Embryonic facial prominence (tissue), 1 donor: ENCODE measurements at regions not wholly inside any gene's neighbourhood (a gene's known extent, or its start where the extent isn't known, plus 50 kb on each side); places are given as distances from the start of the nearest gene placed in this dataset.
"Not testable (repeated sequence)": the region's sequence is repeated elsewhere in the genome, so short reads cannot be mapped to it uniquely, and the experiment has no call there.

Experiments used
- DNase-seq: peaks from one replicate; pipeline ENCODE4 v3.0.0-alpha.2; 2016; ENCODE audit errors: extremely low spot score

- DNase-seq = no peak
Measured at GRCh38 chr11:116046127-116046526, 541.9 kb upstream of the CADM1 start.

- no peak for DNase-seq
Measured at GRCh38 chr11:116044941-116045340, 540.7 kb upstream of the CADM1 start.

- no peak for DNase-seq
Measured at GRCh38 chr11:116044520-116044919, 540.3 kb upstream of the CADM1 start.

GRCh38 chr11:116043857-116044256 is 539.6 kb upstream of the CADM1 start:
- DNase-seq = no peak

- DNase-seq = not testable (repeated sequence)
Measured at GRCh38 chr11:116043059-116043458, 538.8 kb upstream of the CADM1 start.

GRCh38 chr11:116042146-116042545 is 537.9 kb upstream of the CADM1 start:
- no peak for DNase-seq

- no peak for DNase-seq
Measured at GRCh38 chr11:116037861-116038260, 533.6 kb upstream of the CADM1 start.

- no peak for DNase-seq
Measured at GRCh38 chr11:116035977-116036376, 531.8 kb upstream of the CADM1 start.

- DNase-seq = no peak
Measured at GRCh38 chr11:116033931-116034553, 529.8 kb upstream of the CADM1 start.

- DNase-seq = no peak
Measured at GRCh38 chr11:116030697-116031331, 526.6 kb upstream of the CADM1 start.

GRCh38 chr11:116028506-116028905 is 524.3 kb upstream of the CADM1 start:
- DNase-seq = not testable (repeated sequence)

- no peak for DNase-seq
Measured at GRCh38 chr11:115999437-115999836, 495.2 kb upstream of the CADM1 start.

GRCh38 chr11:115996808-115997188 is 492.6 kb upstream of the CADM1 start:
- DNase-seq = no peak

- no peak for DNase-seq
Measured at GRCh38 chr11:115996125-115996807, 492.1 kb upstream of the CADM1 start.

- no peak for DNase-seq
Measured at GRCh38 chr11:115993590-115993989, 489.4 kb upstream of the CADM1 start.

- no peak for DNase-seq
Measured at GRCh38 chr11:115990004-115990447, 485.8 kb upstream of the CADM1 start.

GRCh38 chr11:115985896-115986295 is 481.7 kb upstream of the CADM1 start:
- no peak for DNase-seq

GRCh38 chr11:115984228-115984627 is 480.0 kb upstream of the CADM1 start:
- DNase-seq = no peak

GRCh38 chr11:115982666-115983065 is 478.5 kb upstream of the CADM1 start:
- DNase-seq = no peak

- no peak for DNase-seq
Measured at GRCh38 chr11:115981814-115982471, 477.7 kb upstream of the CADM1 start.

- no peak for DNase-seq
Measured at GRCh38 chr11:115981104-115981481, 476.9 kb upstream of the CADM1 start.

GRCh38 chr11:115980337-115981103 is 476.3 kb upstream of the CADM1 start:
- DNase-seq = no peak
